Astrocyte (in vitro differentiated cells and primary cell): ENCODE measurements at regions not wholly inside any gene's neighbourhood (a gene's known extent, or its start where the extent isn't known, plus 50 kb on each side); places are given as distances from the start of the nearest gene placed in this dataset.

Source experiments
- DNase-seq: peaks from one replicate; pipeline ENCODE4 v3.0.0-alpha.2; 2010; ENCODE audit warnings: low read depth
- FAIRE-seq: peaks from 2 replicates; lab custom pipeline; 2011; peaks lifted over from hg19 to GRCh38; lab: Jason Lieb, UNC
- H2AFZ ChIP-seq: 2 replicates; pipeline ENCODE4 v1.6.0; 2012; ENCODE audit warnings: low read depth, low read length, inconsistent platforms
- H3K27ac ChIP-seq: 2 replicates; pipeline ENCODE4 v1.5.1; 2011; ENCODE audit warnings: low read depth, low read length, inconsistent platforms
- H3K27me3 ChIP-seq: 2 replicates; pipeline ENCODE4 v1.6.0; 2011; ENCODE audit warnings: low read length, inconsistent platforms; ENCODE audit not compliant: insufficient read depth
- H3K36me3 ChIP-seq: 2 replicates; pipeline ENCODE4 v1.5.1; 2011; ENCODE audit warnings: low read length, inconsistent platforms; ENCODE audit not compliant: insufficient read depth
- H3K4me1 ChIP-seq: 2 replicates; pipeline ENCODE4 v1.5.1; 2011; ENCODE audit warnings: low read length, inconsistent platforms; ENCODE audit not compliant: insufficient read depth
- H3K4me2 ChIP-seq: 2 replicates; pipeline ENCODE4 v1.6.0; 2012; ENCODE audit warnings: low read length, inconsistent platforms
- H3K4me3 ChIP-seq: 2 replicates; pipeline ENCODE4 v1.5.1; 2011; ENCODE audit warnings: low read depth, mild to moderate bottlenecking, low read length, inconsistent platforms; ENCODE audit not compliant: insufficient read depth
- H3K79me2 ChIP-seq: 2 replicates; pipeline ENCODE4 v1.6.0; 2012; ENCODE audit warnings: mild to moderate bottlenecking, low read length, inconsistent platforms; ENCODE audit not compliant: insufficient read depth
- H3K9ac ChIP-seq: 2 replicates; pipeline ENCODE4 v1.6.0; 2012; ENCODE audit warnings: mild to moderate bottlenecking, low read length, inconsistent platforms
- H3K9me3 ChIP-seq: 2 replicates; pipeline ENCODE4 v1.5.1; 2012; ENCODE audit warnings: low read depth, mild to moderate bottlenecking, low read length, inconsistent platforms; ENCODE audit not compliant: insufficient read depth
- H4K20me1 ChIP-seq: 2 replicates; pipeline ENCODE4 v1.6.0; 2012; ENCODE audit warnings: low read length, inconsistent platforms; ENCODE audit not compliant: insufficient read depth
- H3K27ac Mint-ChIP-seq: one replicate; pipeline ENCODE4 v1.8.0; 2021; ENCODE audit warnings: mild to moderate bottlenecking, mixed read lengths; ENCODE audit not compliant: unreplicated experiment
- H3K27me3 Mint-ChIP-seq: one replicate; pipeline ENCODE4 v1.8.0; 2021; ENCODE audit warnings: low read depth, mixed read lengths; ENCODE audit not compliant: unreplicated experiment
- H3K36me3 Mint-ChIP-seq: one replicate; pipeline ENCODE4 v1.8.0; 2021; ENCODE audit warnings: low read depth, mixed read lengths; ENCODE audit not compliant: unreplicated experiment
- H3K4me1 Mint-ChIP-seq: one replicate; pipeline ENCODE4 v1.8.0; 2021; ENCODE audit warnings: low read depth, mixed read lengths; ENCODE audit not compliant: unreplicated experiment
- H3K4me3 Mint-ChIP-seq: one replicate; pipeline ENCODE4 v1.8.0; 2021; ENCODE audit warnings: mild to moderate bottlenecking, moderate library complexity, mixed read lengths; ENCODE audit not compliant: unreplicated experiment
- H3K9me3 Mint-ChIP-seq: one replicate; pipeline ENCODE4 v1.8.0; 2021; ENCODE audit warnings: mild to moderate bottlenecking, mixed read lengths; ENCODE audit not compliant: unreplicated experiment
- CTCF ChIP-seq: IDR thresholded peaks from 2 replicates; pipeline ENCODE4 v1.5.1; 2011; ENCODE audit warnings: low read depth, mild to moderate bottlenecking, inconsistent platforms, low read length, moderate library complexity; ENCODE audit not compliant: insufficient read depth
- EZH2 ChIP-seq: IDR thresholded peaks from 2 replicates; pipeline ENCODE4 v1.6.1; 2012; ENCODE audit warnings: mild to moderate bottlenecking, low read length, inconsistent platforms; ENCODE audit not compliant: insufficient read depth

DNA sequence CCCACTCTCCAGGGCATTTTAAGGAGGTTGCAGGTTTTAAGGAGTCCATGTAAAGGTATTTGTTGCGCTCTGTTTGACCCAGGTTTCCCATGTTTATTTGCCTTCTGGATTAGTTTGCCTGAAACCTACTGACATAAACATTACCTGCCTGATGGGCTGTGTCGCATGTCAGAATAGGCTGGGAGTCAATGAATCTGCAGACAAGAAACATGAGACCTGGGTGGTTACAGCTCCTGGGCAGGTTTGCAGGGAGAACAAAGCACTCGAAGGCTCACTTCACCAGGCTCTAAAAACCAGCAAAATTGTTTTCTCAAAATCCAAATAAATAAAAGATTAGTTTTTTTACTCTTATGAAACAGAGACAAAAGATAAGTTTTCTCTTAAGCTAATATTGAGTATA is 114.4 kb upstream of the SERTM1 start:
- DNase-seq = no peak
- Histone ChIP-seq H3K4me3 (no peak overlapping the region), H3K36me3 (no peaks in the 10 kb centered on the region), H3K27ac (no peak overlapping the region), H3K79me2 (no peaks in the 10 kb centered on the region), H4K20me1 (no peaks in the 10 kb centered on the region), H3K9me3 (no peaks in the 10 kb centered on the region), H3K9ac (no peak overlapping the region), H3K27me3 (no peaks in the 10 kb centered on the region), H3K4me2 (no peak overlapping the region), H2AFZ (no peak overlapping the region), H3K4me1 (no peaks in the 10 kb centered on the region)
- Mint-ChIP-seq H3K36me3 (no peaks in the 10 kb centered on the region), H3K27me3 (peaks cover 6% of the 10 kb centered on the region), H3K4me3 (no peak overlapping the region), H3K4me1 (no peaks in the 10 kb centered on the region), H3K27ac (no peak overlapping the region), H3K9me3 (no peaks in the 10 kb centered on the region)
- no peak for TF ChIP-seq EZH2
- no peak for TF ChIP-seq CTCF
- no peak for FAIRE-seq

DNA sequence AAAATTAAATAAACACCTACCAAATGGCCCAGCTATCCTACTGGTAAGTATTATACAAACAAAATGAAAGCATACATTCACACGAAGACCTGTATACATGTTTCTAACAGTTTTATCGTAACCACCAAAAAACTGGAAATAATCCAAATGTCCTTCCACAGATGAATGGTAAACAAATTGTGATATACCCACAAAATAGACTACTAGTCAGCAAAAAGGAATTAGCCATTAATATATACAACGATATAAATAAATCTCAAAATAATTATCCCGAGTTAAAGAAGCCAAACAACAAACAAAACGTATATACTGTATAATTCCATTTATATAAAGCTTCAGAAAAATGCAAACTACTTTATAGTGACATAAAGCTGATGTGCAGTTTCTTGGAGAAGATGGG is 106.3 kb upstream of the SERTM1 start:
- no peaks in the 10 kb centered on the region for H3K9me3 ChIP-seq
- no peaks in the 10 kb centered on the region for H3K4me1 Mint-ChIP-seq

More for the DNA sequence above, 106.3 kb upstream of the SERTM1 start:
- Histone ChIP-seq H3K27me3 (no peaks in the 10 kb centered on the region), H3K36me3 (no peaks in the 10 kb centered on the region), H3K4me2 (no peak overlapping the region), H3K4me3 (no peak overlapping the region), H3K4me1 (no peaks in the 10 kb centered on the region), H3K9ac (no peak overlapping the region), H2AFZ (no peak overlapping the region), H3K79me2 (no peaks in the 10 kb centered on the region), H4K20me1 (no peaks in the 10 kb centered on the region), H3K27ac (no peak overlapping the region)
- Mint-ChIP-seq H3K27me3 (no peaks in the 10 kb centered on the region), H3K36me3 (no peaks in the 10 kb centered on the region), H3K4me3 (no peak overlapping the region), H3K27ac (no peak overlapping the region), H3K9me3 (no peaks in the 10 kb centered on the region)
- no peak for FAIRE-seq
- TF ChIP-seq CTCF (no peak), EZH2 (no peak)
- no peak for DNase-seq
